ENCODE measurements at regions not wholly inside any gene's neighbourhood (a gene's known extent, or its start where the extent isn't known, plus 50 kb on each side); places are given as distances from the start of the nearest gene placed in this dataset.

GRCh38 chr4:55753856-55754255 is 65.7 kb upstream of the EXOC1L start:
- TF ChIP-seq ZNF707 (tag by site-specific recombination; IDR thresholded peaks at IDR 0.05), result no peak
- no peak for TF ChIP-seq ZNF211 (tag by site-specific recombination; IDR thresholded peaks at IDR 0.05; ENCODE audit: low read depth)
- no peaks in the 10 kb centered on the region for H3K4me1 ChIP-seq (ENCODE audit: control insufficient read depth, insufficient read depth, low read length)
- ChIA-PET POLR2A (no interaction called here), CTCF (no interaction called here)
- no peak overlapping the region for H3K4me3 ChIP-seq (ENCODE audit: low read depth, low read length)
- no peak overlapping the region for H3K27ac ChIP-seq (ENCODE audit: extremely low read depth, low read depth, low read length)
- no peaks in the 10 kb centered on the region for H3K9me3 ChIP-seq (ENCODE audit: control insufficient read depth, insufficient read depth, low read depth, low read length)
- H3K36me3 ChIP-seq (ENCODE audit: control insufficient read depth in 2 of 2, insufficient read depth in 1 of 2, low read length in 2 of 2), result no peaks in the 10 kb centered on the region

- ChIA-PET CTCF (interaction anchor here (0.6 to 1.1 kb wide), 2 partner anchors 228 to 393 kb away, joined by 3 read pairs; no protein-coding TSS in a partner anchor), POLR2A (no interaction called here)
- H3K9me3 ChIP-seq (ENCODE audit: control insufficient read depth, insufficient read depth, low read depth, low read length), result no peaks in the 10 kb centered on the region
- no peak overlapping the region for H3K27ac ChIP-seq (ENCODE audit: extremely low read depth, low read depth, low read length)
- TF ChIP-seq, protein P1, sequence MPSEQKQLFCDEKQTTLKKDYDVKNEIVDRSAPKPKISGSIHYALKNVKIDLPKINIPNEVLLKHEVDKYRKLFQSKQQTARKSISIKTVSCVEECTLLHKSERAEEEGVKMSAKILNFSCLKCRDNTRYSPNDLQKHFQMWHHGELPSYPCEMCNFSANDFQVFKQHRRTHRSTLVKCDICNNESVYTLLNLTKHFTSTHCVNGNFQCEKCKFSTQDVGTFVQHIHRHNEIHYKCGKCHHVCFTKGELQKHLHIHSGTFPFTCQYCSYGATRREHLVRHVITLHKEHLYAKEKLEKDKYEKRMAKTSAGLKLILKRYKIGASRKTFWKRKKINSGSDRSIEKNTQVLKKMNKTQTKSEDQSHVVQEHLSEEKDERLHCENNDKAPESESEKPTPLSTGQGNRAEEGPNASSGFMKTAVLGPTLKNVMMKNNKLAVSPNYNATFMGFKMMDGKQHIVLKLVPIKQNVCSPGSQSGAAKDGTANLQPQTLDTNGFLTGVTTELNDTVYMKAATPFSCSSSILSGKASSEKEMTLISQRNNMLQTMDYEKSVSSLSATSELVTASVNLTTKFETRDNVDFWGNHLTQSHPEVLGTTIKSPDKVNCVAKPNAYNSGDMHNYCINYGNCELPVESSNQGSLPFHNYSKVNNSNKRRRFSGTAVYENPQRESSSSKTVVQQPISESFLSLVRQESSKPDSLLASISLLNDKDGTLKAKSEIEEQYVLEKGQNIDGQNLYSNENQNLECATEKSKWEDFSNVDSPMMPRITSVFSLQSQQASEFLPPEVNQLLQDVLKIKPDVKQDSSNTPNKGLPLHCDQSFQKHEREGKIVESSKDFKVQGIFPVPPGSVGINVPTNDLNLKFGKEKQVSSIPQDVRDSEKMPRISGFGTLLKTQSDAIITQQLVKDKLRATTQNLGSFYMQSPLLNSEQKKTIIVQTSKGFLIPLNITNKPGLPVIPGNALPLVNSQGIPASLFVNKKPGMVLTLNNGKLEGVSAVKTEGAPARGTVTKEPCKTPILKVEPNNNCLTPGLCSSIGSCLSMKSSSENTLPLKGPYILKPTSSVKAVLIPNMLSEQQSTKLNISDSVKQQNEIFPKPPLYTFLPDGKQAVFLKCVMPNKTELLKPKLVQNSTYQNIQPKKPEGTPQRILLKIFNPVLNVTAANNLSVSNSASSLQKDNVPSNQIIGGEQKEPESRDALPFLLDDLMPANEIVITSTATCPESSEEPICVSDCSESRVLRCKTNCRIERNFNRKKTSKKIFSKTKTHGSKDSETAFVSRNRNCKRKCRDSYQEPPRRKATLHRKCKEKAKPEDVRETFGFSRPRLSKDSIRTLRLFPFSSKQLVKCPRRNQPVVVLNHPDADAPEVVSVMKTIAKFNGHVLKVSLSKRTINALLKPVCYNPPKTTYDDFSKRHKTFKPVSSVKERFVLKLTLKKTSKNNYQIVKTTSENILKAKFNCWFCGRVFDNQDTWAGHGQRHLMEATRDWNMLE (tag by site-specific recombination; conservative IDR thresholded peaks at IDR 0.05; ENCODE audit: low read depth), result no peak
- no peak for TF ChIP-seq ZNF626 (tag by site-specific recombination; IDR thresholded peaks at IDR 0.05)
- TF ChIP-seq ZNF423 (tag by site-specific recombination; IDR thresholded peaks at IDR 0.05), result no peak
- TF ChIP-seq, protein P2, sequence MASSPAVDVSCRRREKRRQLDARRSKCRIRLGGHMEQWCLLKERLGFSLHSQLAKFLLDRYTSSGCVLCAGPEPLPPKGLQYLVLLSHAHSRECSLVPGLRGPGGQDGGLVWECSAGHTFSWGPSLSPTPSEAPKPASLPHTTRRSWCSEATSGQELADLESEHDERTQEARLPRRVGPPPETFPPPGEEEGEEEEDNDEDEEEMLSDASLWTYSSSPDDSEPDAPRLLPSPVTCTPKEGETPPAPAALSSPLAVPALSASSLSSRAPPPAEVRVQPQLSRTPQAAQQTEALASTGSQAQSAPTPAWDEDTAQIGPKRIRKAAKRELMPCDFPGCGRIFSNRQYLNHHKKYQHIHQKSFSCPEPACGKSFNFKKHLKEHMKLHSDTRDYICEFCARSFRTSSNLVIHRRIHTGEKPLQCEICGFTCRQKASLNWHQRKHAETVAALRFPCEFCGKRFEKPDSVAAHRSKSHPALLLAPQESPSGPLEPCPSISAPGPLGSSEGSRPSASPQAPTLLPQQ (tag by site-specific recombination; IDR thresholded peaks at IDR 0.05), result no peak
- TF ChIP-seq, protein P3, sequence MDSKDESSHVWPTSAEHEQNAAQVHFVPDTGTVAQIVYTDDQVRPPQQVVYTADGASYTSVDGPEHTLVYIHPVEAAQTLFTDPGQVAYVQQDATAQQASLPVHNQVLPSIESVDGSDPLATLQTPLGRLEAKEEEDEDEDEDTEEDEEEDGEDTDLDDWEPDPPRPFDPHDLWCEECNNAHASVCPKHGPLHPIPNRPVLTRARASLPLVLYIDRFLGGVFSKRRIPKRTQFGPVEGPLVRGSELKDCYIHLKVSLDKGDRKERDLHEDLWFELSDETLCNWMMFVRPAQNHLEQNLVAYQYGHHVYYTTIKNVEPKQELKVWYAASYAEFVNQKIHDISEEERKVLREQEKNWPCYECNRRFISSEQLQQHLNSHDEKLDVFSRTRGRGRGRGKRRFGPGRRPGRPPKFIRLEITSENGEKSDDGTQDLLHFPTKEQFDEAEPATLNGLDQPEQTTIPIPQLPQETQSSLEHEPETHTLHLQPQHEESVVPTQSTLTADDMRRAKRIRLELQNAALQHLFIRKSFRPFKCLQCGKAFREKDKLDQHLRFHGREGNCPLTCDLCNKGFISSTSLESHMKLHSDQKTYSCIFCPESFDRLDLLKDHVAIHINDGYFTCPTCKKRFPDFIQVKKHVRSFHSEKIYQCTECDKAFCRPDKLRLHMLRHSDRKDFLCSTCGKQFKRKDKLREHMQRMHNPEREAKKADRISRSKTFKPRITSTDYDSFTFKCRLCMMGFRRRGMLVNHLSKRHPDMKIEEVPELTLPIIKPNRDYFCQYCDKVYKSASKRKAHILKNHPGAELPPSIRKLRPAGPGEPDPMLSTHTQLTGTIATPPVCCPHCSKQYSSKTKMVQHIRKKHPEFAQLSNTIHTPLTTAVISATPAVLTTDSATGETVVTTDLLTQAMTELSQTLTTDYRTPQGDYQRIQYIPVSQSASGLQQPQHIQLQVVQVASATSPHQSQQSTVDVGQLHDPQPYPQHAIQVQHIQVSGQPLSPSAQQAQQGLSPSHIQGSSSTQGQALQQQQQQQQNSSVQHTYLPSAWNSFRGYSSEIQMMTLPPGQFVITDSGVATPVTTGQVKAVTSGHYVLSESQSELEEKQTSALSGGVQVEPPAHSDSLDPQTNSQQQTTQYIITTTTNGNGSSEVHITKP (tag by site-specific recombination; IDR thresholded peaks at IDR 0.05), result no peak
- TF ChIP-seq, protein P4, sequence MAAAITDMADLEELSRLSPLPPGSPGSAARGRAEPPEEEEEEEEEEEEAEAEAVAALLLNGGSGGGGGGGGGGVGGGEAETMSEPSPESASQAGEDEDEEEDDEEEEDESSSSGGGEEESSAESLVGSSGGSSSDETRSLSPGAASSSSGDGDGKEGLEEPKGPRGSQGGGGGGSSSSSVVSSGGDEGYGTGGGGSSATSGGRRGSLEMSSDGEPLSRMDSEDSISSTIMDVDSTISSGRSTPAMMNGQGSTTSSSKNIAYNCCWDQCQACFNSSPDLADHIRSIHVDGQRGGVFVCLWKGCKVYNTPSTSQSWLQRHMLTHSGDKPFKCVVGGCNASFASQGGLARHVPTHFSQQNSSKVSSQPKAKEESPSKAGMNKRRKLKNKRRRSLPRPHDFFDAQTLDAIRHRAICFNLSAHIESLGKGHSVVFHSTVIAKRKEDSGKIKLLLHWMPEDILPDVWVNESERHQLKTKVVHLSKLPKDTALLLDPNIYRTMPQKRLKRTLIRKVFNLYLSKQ (tag by site-specific recombination; IDR thresholded peaks at IDR 0.05; ENCODE audit: borderline replicate concordance), result no peak
- TF ChIP-seq, protein P5, sequence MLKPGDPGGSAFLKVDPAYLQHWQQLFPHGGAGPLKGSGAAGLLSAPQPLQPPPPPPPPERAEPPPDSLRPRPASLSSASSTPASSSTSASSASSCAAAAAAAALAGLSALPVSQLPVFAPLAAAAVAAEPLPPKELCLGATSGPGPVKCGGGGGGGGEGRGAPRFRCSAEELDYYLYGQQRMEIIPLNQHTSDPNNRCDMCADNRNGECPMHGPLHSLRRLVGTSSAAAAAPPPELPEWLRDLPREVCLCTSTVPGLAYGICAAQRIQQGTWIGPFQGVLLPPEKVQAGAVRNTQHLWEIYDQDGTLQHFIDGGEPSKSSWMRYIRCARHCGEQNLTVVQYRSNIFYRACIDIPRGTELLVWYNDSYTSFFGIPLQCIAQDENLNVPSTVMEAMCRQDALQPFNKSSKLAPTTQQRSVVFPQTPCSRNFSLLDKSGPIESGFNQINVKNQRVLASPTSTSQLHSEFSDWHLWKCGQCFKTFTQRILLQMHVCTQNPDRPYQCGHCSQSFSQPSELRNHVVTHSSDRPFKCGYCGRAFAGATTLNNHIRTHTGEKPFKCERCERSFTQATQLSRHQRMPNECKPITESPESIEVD (tag by site-specific recombination; IDR thresholded peaks at IDR 0.05), result no peak
- TF ChIP-seq ZFP3 (tag by site-specific recombination; IDR thresholded peaks at IDR 0.05; ENCODE audit: low read depth), result no peak
- no peak for TF ChIP-seq ZIC2 (tag by site-specific recombination; IDR thresholded peaks at IDR 0.05)
- H3K36me3 ChIP-seq (ENCODE audit: control insufficient read depth in 2 of 2, insufficient read depth in 1 of 2, low read length in 2 of 2), result no peaks in the 10 kb centered on the region
- no peaks in the 10 kb centered on the region for H3K4me1 ChIP-seq (ENCODE audit: control insufficient read depth, insufficient read depth, low read length)
- H3K4me3 ChIP-seq (ENCODE audit: low read depth, low read length), result no peak overlapping the region
These were observed 64.7 kb upstream of the EXOC1L start for GRCh38 chr4:55754754-55755350.
